ENCODE measurements at regions not wholly inside any gene's neighbourhood (a gene's known extent, or its start where the extent isn't known, plus 50 kb on each side); places are given as distances from the start of the nearest gene placed in this dataset.
"Not testable (repeated sequence)": the region's sequence is repeated elsewhere in the genome, so short reads cannot be mapped to it uniquely, and the experiment has no call there.

DNA sequence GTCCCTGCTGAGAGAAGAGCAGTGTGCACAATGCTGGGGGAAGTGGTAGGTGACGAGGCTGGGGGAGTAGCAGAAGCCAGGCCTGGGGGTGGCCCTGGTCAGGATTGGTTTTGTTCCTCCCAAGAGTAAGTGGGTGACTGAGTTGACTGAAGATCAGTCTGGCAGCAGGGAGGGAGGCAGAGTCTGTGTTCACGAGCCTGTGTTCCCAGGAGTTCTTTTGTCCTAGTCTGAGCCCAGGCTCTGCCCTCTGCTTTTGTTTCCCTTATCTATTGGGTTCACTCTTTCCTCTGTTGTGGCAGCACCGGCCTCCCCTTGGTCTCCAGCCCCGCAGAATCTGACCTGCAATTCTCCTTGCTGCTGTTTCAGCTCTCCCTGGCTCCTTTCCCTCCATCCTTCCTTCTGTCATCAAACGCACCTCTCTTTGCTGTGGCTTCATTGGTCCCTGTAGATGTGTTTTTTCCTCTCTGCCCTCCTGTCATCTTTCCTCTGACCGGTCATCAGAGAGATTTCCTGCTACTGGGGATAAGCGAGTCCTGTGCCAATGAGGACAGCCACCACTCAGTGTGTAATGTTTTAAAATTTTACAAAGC is 607.4 kb downstream of the KIF4B start:
- no peak for DNase-seq (ENCODE audit: low read depth)

DNA sequence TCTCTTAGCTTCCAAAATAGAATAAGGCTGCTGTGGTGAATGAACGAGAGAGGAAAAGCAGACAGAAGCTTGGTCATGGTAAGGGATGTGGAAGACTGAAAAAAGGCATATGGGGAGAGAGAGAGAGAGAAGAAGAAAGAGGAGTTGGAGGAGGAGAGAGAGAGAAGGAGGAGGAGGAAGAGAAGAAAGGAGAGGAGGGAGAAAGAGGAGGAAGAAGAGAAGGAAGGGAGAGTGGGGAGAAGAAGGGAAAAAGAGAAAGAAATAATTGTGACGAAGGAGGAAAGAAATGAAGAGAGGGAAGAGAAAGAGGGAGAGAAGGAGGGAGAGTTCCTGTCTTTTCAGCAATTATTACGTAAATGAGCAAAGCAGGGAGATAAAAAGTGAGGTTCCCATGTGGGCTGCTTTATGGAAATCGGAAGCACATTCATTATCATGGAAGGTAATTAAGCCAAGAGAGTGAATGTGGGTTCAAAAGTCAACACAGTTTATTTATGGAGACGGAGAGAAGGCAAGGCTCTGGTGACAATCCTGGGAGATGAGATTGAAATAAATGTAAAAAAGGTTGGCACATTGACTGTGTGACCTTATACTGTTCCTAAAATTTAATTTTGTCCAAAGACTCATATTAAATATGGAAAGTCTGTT is 611.2 kb downstream of the KIF4B start:
- DNase-seq (ENCODE audit: low read depth), result no peak

DNA sequence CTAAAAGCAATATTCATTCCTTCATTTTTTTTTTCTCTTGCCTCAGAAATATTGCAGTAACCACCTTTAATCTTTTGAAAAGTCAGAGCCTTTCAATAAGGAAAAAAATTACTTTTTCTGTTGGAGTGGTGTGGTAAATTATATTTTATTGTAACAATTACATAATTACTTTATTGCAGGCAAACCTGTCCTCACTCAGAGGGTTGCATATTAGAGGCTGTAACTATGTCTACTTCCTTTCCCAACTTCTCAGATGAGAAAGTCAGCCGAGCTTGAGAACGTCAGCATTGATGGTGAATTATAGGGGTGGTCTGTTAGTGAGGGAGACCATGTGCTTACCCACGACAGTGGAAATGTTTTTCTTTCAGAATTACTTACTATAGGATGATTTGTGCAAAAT is 611.8 kb downstream of the KIF4B start:
- DNase-seq (ENCODE audit: low read depth), result no peak

DNA sequence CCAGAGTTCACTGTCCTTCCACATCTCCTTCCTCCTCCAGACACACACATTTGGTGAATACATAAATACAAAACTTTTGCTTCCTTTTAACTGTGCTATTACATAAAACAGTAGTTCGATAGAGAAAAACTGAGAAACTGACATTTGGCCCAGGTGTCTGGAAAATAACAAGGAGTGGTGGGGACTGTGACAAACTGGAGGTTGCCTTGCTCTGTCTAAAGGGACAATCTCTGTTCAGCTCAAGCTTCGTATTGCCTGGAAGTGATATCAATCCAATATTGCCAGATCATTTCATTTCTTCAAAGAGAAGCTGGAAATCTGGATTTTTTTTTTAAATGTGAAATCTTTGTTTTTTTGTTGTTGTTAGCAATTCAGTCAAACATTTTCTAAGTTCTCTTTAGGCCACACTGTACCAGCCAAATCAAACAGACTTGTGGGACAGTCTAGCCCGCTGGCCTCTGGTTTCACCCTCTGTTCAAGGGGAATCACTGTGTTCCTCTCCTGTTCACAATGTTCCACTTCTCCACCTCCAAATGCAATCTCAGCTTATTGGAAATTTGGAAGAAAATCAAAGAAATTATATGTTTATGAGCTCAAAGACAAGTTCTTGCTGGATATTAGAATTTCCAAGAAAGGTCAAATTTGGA is 612.5 kb downstream of the KIF4B start:
- DNase-seq (ENCODE audit: low read depth), result no peak

DNA sequence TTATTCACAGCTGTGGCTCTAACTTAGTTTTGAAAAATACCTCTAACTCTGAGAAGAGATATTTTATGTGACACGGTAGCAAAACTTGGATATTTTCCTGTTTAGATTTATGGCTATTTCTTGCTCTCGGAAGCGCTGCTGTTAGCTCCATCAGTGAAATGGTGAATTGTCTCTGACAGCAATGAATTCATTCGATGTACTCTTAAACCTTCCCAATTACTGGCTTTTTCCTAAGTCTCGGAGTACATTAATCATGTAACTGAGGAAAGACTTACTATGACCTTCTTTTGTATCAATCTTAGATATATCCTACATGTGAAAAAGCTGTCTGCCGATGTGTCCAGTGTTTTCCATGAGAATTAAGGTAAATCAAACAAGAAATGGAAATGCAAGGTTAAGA is 613.0 kb downstream of the KIF4B start:
- no peak for DNase-seq (ENCODE audit: low read depth)

DNA sequence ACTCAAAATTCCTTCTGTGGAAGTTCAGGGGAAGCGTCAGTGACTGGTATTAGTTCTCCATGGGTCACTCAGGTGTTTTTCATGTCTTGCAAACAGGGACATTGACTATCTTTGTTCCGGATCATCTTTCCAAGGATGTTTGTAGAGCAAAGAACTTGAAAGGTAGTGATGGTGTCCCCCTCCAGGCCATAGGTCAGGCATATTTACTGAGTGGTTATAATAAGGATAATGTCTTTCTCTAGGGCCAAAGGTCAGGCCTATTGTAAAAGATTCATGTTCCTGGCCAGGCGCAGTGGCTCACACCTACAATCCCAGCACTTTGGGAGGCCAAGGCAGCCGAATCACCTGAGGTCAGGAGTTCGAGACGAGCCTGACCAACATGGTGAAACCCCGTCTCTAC is 614.8 kb downstream of the KIF4B start:
- no peak for DNase-seq (ENCODE audit: low read depth)

DNA sequence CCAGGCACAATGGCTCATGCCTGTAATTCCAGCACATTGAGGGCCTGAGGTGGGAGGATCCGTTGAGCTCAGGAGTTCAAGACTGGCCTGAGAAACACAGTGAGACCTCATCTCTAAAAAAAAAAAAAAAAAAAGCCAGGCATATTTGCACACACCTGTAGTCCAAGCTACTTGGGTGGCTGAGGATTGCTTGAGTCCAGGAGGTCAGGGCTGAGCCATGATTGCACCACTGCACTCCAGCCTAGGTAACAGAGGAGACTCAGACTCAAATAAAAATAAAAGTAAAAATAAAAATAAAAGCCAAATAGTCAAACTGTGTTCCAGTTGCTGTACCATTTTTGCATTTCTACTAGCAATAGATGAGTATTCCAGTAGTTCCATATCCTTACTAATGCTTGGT is 616.0 kb downstream of the KIF4B start:
- no peak for DNase-seq (ENCODE audit: low read depth)

DNA sequence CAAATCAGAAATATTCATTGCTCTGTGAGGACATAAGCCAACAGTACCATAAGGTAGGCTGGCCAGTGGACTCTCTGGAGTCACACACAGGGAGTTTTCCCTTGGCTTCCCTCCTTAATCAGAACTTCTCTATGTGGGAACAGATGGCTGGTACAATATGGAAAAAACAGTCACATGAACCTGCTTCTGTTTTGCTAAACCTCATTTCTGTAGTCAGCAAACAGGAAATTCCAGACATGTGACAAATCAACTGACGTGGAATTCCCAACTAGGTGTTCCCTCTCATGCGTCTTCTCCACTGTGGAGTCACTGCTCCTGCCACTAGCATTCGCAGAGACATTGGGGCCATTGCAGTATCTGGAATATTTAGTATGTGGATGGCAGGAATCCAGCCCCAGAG is 617.6 kb downstream of the KIF4B start:
- DNase-seq (ENCODE audit: low read depth), result no peak

DNA sequence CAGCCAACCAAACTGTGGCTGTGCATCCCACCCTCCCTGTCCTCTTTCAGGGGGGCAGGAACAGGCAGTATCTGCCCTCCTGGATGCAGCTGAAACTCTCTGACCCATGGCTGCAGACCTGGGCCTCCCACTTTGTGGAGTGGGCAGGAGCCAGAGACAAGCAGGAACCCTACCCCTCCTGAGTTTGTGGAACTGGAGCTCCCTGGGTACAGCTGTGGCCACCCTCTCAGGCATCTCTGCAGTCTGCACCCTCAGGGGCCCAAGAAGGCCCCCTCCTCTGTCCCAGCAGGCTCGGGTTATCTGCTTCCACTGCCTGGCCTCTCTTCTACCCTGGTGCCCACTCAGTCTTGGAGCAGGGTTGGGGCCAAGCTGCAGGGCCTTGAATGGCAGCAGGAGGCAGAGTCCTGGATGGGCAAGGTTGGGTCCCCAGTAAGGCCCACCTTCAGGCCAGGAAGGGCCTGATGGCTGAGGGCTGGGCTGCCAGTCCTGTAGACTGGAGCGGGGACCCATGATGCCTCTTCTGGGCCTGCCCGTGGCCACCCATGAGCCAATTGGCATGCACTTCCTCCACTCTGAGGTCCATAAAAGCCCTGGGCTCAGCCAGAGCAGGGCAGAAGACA is 619.9 kb downstream of the KIF4B start:
- DNase-seq (ENCODE audit: low read depth), result no peak

DNA sequence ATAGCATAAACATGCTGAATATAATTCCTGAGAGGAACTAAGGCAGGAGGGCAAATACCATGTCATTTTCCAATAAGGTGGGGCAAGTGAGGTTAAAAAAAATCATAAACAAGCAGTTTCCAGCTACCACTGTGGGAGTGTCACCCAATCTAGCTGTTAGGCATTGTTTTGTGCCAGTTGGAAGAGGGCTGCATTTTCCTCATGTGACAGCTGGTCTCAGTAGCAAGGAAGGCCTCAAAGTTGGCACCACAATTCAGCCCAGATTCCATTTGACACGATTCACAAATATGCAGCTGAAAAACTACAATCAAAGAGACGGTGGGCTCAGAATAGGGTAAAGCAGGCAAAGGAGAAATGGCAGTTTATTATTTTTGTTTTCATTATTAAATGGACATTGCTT is 636.1 kb downstream of the KIF4B start:
- no peak for DNase-seq (ENCODE audit: low read depth)

DNA sequence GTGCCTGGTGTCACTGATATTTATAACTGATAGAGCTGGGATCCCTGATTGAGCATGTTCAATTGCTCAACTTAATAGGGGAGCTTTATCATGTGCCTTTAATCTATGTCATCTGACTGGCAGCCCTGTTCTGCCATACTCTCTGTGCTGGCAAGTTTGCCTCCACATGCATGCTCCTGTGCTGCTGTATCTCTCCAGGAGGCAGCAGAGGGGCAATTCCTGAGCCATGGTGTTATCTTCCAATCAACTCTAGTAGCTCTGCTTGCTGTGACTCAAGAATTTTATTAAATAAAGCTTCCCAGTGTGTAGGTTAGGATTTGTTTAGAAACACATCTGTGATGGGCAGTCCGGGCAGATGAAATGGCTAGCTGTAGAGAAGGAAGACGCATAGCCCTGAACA is 642.0 kb downstream of the KIF4B start:
- DNase-seq (ENCODE audit: low read depth), result no peak

DNA sequence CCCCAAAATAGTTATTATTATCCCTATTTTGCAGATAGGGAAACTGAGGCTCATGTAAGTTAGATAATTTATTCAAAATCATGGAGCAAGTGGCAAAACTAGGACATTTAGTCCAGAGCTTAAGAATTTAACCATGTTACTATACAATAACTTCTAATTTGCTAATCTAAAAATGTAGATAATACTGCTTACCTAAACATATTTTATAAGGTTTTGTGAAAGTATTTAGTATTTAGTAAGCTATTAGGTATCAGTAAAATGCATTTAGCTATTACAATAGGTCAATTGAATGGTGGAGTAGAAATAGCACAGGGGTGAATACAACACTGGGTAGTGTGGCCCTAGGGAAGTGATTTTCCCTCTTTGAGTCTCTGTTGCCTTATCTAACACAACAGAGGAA is 648.3 kb downstream of the KIF4B start:
- DNase-seq (ENCODE audit: low read depth), result no peak

DNA sequence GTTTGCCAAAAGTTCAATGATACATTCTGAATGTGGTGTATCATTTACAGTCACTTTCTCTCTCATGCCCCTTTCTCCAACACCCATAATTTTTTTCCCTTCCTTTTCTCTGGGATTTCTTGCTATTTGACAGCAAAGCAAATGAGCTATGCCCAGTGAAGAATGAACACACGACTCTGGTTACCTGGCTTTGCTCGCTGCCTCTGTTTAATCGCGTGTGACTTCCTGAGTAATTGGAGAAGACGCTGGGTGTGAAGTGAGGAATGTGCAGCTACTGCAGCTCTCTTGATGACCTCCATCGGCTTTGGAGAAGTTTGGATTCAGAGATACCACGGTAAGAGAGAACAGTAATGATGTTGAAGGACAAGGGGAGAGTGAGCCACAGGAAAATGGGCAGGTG is 651.8 kb downstream of the KIF4B start:
- DNase-seq (ENCODE audit: low read depth), result no peak

DNA sequence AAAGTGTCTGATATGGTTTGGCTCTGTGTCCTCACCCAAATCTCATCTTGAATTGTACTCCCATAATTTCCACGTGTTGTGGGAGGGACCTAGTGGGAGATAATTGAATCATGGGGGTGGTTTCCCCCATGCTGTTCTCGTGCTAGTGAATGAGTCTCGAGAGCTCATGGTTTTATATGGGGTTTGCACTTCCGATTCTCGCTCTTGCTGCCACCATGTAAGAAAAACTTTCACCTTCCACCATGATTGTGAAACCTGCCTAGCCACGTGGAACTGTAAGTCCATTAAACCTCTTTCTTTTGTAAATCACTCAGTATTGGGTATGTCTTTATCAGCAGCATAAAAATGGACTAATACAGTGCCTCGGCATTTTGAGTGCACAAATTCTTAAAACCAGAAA is 655.0 kb upstream of the SGCD start:
- not testable (repeated sequence) for DNase-seq (ENCODE audit: low read depth)

DNA sequence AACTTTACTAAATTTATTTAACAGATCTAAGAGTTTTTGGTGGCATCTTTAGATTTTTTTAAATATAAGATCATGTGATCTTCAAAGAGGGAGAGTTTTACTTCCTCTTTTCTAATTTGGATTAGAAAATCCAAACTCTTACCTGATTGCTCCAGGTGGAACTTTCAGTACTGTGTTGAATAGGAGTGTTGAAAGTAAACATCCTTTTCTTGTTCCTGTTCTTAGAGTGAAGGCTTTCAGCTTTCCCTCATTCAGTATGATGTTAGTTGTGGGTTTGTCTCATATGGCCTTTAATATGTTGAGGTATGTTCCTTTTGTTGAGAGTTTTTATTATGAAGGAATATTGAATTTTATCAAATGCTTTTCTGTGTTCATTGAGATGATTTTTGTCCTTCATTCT is 650.0 kb upstream of the SGCD start:
- no peak for DNase-seq (ENCODE audit: low read depth)

DNA sequence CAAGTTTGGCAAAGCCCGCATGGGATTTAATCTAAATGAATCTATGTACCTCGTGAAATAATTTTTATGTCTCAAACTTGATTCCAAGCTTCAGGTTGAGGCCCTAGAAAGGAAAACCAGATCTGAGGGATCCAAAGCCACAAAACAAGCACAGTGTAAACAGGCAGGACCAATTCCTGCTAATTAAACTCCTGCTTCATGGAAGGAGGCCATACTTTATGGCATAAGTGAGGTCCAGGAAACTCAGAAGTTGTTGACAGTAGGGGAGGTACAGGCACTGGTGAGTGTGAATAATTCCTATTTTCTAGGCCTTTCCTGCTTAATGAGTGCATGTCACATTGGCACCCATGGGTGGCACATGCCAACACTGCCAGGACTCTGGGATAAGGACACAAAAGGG is 648.6 kb upstream of the SGCD start:
- DNase-seq (ENCODE audit: low read depth), result no peak

DNA sequence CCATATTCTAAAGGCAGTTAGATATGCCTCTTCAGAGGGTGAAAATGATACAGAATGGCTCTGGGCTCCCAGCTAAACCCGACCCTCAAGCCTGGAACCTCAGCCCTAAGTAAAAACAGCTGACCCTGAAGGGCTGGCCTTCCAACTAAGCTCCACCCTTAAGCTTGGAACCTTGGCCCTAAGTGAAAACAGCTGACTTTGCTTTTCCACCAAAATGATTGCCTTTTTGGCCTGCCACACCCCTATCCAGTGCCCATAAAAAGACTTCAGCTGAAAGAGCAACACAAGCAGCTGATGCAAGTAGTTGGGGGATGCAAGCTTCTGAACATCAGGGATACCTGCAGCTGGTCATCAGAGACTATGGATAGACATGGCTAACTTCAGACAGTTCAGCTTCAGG is 647.4 kb upstream of the SGCD start:
- DNase-seq (ENCODE audit: low read depth), result no peak

DNA sequence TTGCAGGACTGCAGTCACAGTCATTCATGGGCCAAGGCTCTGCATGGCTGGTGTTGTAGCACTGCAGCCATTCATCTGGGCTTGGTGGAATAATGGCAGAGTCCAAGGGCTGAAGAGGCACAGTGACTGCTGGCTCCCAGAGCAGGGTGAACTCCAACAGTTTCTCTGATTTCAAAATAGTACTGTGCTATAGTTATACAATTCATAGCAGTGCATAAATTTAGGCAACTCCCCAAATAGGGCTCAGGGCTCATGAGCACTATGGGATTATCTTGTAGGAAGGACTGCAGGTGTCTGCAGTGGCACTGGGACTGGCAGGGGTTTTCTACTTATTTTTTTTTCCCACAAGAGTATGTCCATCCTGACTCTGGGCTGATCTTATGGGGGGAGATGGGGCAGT is 642.5 kb upstream of the SGCD start:
- no peak for DNase-seq (ENCODE audit: low read depth)

DNA sequence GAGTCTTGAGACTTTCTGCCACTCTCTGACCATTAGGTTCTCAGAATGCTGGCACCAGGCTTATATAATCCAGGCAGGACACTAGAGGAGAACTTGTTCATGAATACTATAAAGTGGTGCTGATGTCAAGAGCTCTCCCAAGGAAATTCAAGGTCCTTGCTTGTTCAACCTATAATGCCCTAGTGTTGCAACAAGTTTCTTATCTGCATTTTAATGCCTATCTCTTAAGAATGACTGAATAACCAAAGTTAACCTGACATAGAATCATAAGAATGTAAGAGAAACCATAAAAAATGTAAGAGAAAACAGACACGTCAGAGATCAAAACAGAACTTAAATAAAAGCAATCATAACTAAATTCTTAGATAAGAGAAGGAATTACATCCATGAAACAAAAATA is 640.8 kb upstream of the SGCD start:
- DNase-seq (ENCODE audit: low read depth), result no peak

DNA sequence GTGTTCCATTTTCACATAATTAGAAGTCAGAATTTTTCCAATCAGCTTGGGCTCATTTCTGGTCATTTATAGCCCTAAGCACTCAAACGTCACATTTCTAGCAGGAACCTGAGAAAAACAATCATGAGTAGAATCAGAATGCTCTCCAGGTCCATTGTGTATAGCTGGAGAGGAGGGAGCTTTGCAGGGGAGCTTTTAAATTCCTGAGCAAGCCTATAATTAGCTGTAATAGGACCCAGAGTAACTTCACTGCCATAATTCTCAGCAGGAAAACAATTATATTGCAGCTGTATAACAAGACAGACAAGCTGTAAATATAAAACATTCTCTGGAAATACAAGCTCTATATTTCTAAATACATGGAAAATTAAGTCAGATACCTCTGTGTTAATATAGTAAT is 637.6 kb upstream of the SGCD start:
- no peak for DNase-seq (ENCODE audit: low read depth)

DNA sequence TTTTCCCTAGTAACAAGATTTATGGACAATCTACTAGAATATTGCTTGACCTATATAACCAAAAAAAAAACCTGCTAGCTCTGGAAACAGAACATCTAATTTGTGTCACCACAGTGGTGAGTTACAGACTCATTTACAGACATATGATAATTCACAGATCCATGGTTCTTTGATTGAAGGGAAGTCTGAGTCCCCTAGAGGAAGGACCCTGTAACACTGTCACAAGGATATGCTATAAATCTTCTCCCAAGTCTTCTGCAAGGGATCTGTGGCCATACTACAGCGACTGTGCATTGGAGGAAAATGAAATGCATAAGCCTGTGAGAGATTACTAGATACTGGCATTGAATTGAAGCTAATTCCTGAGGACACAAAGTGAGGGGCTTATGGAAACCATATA is 630.6 kb upstream of the SGCD start:
- DNase-seq (ENCODE audit: low read depth), result no peak

DNA sequence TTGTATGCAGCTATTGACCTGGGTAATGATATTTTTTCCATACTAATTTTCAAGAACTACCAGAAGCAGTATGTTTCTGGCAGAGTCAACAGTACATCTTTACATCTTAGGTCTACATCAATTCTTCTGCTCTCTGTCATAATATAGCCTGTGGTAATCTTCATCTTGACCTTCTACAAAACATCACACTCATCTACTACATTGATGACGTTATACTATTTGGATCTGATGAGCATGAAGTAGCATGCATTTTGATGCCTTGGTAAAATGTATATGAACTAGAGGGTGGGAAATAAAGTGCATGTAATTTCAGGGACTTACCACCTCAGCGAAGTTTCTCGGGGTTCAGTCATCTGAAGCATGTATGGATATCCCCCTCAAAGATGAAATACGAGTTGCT is 629.7 kb upstream of the SGCD start:
- no peak for DNase-seq (ENCODE audit: low read depth)

DNA sequence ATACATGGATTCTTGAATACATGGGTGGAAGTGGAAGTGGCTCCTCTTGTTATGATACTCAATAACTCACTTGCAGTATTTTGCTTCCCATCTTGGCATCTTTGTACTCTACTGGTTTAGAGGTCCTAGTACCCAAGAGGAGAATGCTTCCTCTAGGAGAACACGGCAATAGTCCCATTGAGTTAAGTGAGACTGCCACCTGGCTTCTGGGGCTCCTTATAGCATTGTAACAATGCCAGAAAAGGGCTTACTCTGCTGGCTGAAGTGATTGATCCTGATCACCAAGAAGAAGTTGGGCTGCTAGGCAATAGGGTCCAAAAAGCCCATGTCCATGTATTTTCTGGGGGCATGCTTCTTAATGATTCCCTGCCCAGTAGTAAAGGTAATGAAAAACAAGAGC is 627.6 kb upstream of the SGCD start:
- no peak for DNase-seq (ENCODE audit: low read depth)
